GM19455 (cell line): ENCODE measurements at regions not wholly inside any gene's neighbourhood (a gene's known extent, or its start where the extent isn't known, plus 50 kb on each side); places are given as distances from the start of the nearest gene placed in this dataset.
"Not testable (repeated sequence)": the region's sequence is repeated elsewhere in the genome, so short reads cannot be mapped to it uniquely, and the experiment has no call there.

Experiments
- ATAC-seq: cut with Tn5 transposase; IDR thresholded peaks from one replicate; pipeline ENCODE4 v1.9.1; 2021; ENCODE audit not compliant: unreplicated experiment

- no peak for ATAC-seq
These were observed 104.9 kb upstream of the TMPRSS2 start for GRCh38 chr21:41612674-41613532.

GRCh38 chr21:41611966-41612606, 104.1 kb upstream of the TMPRSS2 start:
- ATAC-seq: no peak

DNA sequence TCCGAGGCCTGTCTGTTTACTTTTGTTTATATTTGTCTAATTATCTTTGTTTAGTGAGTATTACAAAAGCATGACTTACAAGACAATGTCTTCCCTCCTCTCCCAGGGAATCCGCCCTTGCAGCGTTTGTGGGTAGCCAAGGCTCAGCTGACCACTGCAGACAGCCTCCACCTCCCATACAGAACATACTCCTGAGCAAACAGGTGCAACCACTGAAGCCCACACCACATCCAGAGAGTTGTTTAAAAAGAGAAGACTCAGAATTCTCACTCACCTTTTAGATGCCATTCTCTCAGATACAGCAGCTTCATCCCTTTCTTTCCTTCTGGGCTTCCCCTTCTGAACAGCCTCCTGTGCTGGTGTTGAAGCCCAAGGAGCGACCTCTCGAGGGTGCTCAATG, 103.5 kb upstream of the TMPRSS2 start:
- no peak for ATAC-seq

DNA sequence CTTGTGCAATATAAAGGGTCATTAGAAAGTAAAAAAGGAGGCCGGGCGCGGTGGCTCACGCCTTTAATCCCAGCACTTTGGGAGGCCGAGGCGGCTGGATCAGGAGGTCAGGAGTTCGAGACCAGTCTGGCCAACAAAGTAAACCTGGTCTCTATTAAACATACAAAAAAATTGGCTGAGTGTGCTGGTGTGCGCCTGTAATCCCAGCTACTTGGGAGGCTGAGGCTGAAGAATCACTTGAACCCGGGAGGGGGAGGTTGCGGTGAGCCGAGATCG, 102.8 kb upstream of the TMPRSS2 start:
- not testable (repeated sequence) for ATAC-seq

- no peak for ATAC-seq
These were observed 102.3 kb upstream of the TMPRSS2 start for GRCh38 chr21:41610042-41610839.

DNA sequence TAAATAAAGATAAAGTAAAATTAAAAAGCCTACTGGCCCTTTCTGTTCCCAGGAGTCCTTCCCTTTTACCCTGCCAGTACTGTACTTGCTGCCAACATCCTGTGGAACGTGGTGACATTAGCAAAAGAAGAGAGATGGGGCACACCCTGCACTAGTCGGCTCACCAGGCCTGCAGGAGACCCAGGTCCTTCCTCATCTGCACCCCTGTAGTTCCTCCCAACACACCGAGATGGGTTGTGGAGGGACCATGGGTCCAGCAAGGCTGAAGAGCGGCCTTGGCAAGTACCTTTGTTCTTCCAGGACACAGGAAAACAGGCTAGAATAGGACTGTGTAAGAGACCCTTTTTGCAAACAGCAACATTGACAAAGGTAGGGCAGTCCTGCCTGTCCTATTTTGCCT, 98.7 kb upstream of the TMPRSS2 start:
- no peak for ATAC-seq

DNA sequence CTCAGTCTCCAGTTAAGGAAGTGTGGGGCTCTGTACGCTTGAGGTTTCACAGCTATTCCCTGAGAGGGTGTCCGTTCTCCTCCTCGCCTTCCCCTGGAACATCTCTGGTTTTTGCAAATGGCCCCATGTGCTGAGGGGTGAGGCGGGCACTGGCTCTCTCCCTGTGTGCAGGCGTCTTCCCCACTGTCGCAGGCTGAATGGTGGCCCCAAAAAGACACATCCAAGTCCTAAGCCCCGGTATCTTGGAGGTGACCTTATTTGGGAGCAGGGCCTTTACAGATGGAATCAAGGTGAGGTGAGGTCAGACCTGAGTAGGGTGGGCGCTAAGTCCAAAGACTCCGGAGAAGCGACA, 98.0 kb upstream of the TMPRSS2 start:
- ATAC-seq: no peak

GRCh38 chr21:41605178-41605933, 97.4 kb upstream of the TMPRSS2 start:
- no peak for ATAC-seq

GRCh38 chr21:41604583-41605041, 96.7 kb upstream of the TMPRSS2 start:
- ATAC-seq: no peak

GRCh38 chr21:41603476-41603875, 95.5 kb upstream of the TMPRSS2 start:
- ATAC-seq: no peak

DNA sequence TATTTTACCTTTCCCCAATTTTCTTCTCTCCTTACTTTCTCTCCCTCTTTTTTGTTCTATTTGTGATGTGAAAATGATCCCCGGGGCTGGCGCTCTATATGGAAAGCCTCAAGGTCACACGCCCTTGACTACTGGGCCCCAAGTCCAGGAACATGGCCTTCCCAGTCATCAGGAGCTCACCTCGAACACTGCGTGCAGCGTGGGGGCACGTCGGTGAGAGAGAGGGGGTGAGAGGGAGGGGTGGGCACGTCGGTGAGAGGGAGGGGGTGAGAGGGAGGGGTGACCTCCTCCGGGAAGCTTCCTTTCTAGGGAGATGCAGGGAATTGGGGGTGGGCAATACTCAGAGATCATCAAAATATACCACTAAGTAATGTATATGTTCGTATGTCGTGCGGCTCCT, 94.6 kb upstream of the TMPRSS2 start:
- no peak for ATAC-seq

GRCh38 chr21:41601573-41602368, 93.8 kb upstream of the TMPRSS2 start:
- no peak for ATAC-seq

DNA sequence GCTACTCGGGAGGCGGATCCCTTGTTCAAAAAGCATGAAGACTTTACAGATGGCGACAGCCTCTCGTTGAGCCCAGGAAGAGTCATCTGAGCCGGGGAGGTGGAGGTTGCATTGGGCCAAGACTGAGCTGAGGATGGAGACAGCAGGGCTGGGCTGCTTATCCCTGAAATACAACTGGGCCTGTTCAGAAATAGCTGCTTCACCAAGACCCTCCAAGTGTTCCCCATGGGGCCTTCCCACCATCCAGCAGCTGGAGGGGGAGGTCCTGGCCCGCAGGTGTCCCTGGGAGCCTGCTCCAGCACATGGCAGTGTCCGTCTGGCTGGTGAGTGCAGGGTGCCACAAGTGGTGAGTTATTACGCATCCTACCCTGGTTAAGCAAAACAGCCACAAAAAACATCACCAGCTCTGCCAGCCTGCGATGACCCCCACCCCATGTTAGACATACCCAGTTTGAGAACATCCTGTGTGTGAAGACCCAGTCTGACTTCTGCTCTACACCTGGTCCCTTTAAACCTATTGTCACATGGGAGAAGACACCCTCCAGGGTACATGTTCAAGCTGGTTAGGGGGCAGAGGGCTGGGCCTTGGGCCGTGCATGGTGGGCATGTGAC, 93.1 kb upstream of the TMPRSS2 start:
- ATAC-seq: no peak

GRCh38 chr21:41600556-41600955, 92.6 kb upstream of the TMPRSS2 start:
- no peak for ATAC-seq

DNA sequence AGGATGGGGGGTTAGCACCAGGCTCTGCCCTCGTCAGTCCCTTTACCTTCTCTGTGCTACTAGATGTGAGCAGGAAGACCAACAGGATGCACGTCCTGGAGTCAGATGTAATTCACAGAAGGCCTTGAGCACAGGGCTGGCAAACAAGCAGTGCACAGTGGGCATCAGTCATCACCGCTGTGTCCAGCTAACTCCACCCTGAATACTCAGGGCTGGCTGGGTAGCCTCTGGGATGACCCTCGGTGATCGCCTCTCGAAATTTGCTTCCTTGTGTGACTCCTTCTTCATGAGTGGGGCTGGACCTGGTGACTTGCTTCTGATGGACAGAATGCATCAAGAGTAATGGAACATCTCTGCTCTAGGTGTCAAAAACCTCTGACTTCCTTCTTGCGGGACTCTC, 92.2 kb upstream of the TMPRSS2 start:
- ATAC-seq: no peak

DNA sequence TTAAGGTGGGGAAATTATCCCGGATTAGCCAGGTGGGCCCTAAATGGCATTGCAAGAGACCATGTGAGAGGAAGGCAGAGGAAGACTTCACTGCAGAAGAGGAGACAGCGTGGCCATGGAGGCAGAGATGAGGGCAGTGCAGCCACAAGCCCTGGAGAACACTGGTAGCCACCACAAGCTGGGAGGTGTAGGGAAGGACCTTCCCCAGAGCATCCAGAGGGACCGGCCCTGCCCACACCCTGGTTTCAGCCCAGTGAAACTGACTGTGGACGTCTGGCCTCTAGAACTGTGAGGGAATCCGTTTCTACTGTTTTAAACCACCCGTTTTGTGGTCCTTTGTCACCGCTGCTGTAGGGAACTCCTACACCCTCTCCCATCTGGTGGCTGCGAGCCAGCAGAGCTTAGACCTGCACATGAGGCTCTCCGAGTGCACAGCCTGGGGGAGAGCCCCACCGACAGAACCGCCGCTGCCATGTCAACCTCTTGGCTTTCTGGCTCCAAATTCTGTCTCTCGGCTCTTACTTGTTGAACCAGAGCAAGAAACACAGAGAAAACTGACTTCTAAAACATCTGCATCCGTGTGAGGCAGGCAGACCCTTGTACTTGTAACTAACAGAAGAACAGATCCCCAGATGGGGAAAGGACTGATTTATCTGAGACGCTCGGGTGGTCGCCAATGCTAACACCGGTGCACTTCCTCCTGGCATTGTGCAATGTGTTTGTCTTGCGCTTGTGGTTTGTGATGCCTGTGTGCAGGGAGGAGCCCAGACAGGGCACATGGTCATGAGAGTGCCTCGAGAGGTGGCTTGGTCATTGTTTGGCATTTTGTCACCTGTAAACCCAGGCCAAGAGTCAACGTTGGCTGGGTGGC, 90.8 kb upstream of the TMPRSS2 start:
- ATAC-seq: no peak

DNA sequence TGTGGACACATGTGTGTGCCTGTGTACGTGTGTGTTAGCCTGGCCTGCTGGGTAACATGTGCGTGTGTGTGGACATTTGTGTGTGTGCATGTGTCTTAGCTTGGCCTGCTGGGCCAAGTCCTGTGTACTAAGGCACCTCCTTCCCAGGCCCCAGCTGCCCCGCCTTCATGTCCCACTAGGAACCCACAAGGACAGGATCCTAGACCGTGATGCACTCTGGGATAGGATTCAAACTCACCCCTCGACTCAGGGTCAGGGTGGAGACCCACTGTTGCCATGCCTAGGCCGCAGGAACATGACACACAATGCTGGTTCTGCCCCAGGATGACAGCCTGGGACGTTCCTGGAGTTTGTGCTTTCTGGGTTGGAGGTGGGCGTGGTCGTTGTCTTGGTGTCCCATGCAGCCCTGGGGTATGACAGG, 89.9 kb upstream of the TMPRSS2 start:
- no peak for ATAC-seq

- ATAC-seq: no peak
These were observed 89.3 kb upstream of the TMPRSS2 start for GRCh38 chr21:41597227-41597626.
